ENCODE measurements at regions not wholly inside any gene's neighbourhood (a gene's known extent, or its start where the extent isn't known, plus 50 kb on each side); places are given as distances from the start of the nearest gene placed in this dataset.

- no peaks in the 10 kb centered on the region for H3K79me2 ChIP-seq (replicated peaks; ENCODE audit: insufficient read depth)
- H3K4me3 Mint-ChIP-seq = no peak overlapping the region
- no peaks in the 10 kb centered on the region for H3K36me3 ChIP-seq (ENCODE audit: insufficient read depth)
- no peaks in the 10 kb centered on the region for H3K4me1 Mint-ChIP-seq
- no peaks in the 10 kb centered on the region for H3K27me3 Mint-ChIP-seq (ENCODE audit: insufficient read depth, low read depth, poor library complexity)
- H3K27ac Mint-ChIP-seq = no peak overlapping the region
- H3K9me2 ChIP-seq (ENCODE audit: insufficient read depth) = no peaks in the 10 kb centered on the region
- peak in 1 of 2 experiments; percentile 31; a peak in 2 of 4 replicates for TF ChIP-seq CTCF (conservative IDR thresholded peaks at IDR 0.05; ENCODE audit: low read depth in 2 of 2)
- no peak for TF ChIP-seq NANOG (IDR thresholded peaks at IDR 0.05; ENCODE audit: borderline replicate concordance)
- H3K4me2 ChIP-seq = no peak overlapping the region
- ATAC-seq (no peak), DNase-seq (ENCODE audit: low spot score) (peak; percentile 23)
- H3K36me3 Mint-ChIP-seq (ENCODE audit: low read depth) = no peaks in the 10 kb centered on the region
- H3K27me3 ChIP-seq (ENCODE audit: insufficient read depth) = no peaks in the 10 kb centered on the region
- no peaks in the 10 kb centered on the region for H4K20me1 ChIP-seq (replicated peaks; ENCODE audit: insufficient read depth)
- no peaks in the 10 kb centered on the region for H3K4me1 ChIP-seq (ENCODE audit: insufficient read depth)
- H3K27ac ChIP-seq (ENCODE audit: low read depth) = no peak overlapping the region
- H2AFZ ChIP-seq = no peak overlapping the region
- H3K4me3 ChIP-seq = no peak overlapping the region
- no peaks in the 10 kb centered on the region for H3F3A ChIP-seq (replicated peaks; ENCODE audit: low read depth)
- no peaks in the 10 kb centered on the region for H3K9me3 Mint-ChIP-seq
Measured at GRCh38 chr3:34969513-34969912, 669.8 kb upstream of the ARPP21 start.

- Histone ChIP-seq H3K9me2 (ENCODE audit: insufficient read depth) (no peaks in the 10 kb centered on the region), H4K20me1 (replicated peaks; ENCODE audit: insufficient read depth) (no peaks in the 10 kb centered on the region), H3K27me3 (ENCODE audit: insufficient read depth) (no peaks in the 10 kb centered on the region), H3K4me2 (no peak overlapping the region), H2AFZ (no peak overlapping the region), H3K79me2 (replicated peaks; ENCODE audit: insufficient read depth) (no peaks in the 10 kb centered on the region), H3F3A (replicated peaks; ENCODE audit: low read depth) (no peaks in the 10 kb centered on the region), H3K36me3 (ENCODE audit: insufficient read depth) (no peaks in the 10 kb centered on the region), H3K4me1 (ENCODE audit: insufficient read depth) (no peaks in the 10 kb centered on the region), H3K4me3 (no peak overlapping the region), H3K27ac (ENCODE audit: low read depth) (no peak overlapping the region)
- Mint-ChIP-seq H3K4me3 (no peak overlapping the region), H3K27ac (no peak overlapping the region), H3K9me3 (peaks cover 16% of the 10 kb centered on the region), H3K27me3 (ENCODE audit: insufficient read depth, low read depth, poor library complexity) (no peaks in the 10 kb centered on the region), H3K36me3 (ENCODE audit: low read depth) (peaks cover 6% of the 10 kb centered on the region; the same call in 1 of the 3 replicates), H3K4me1 (no peaks in the 10 kb centered on the region)
- TF ChIP-seq CREB1 (CRISPR knock-in tag; IDR thresholded peaks at IDR 0.05; ENCODE audit: low read depth) (no peak), STAT1 (IDR thresholded peaks at IDR 0.05; ENCODE audit: unreplicated experiment) (no peak), EZH2phosphoT487 (IDR thresholded peaks at IDR 0.05; ENCODE audit: unreplicated experiment) (no peak), JUNB (IDR thresholded peaks at IDR 0.05; ENCODE audit: unreplicated experiment) (no peak)
- DNase-seq (ENCODE audit: low spot score) = no peak
- ATAC-seq = no peak
Measured at GRCh38 chr3:34972481-34972880, 666.8 kb upstream of the ARPP21 start.

GRCh38 chr3:34973586-34973985, 665.7 kb upstream of the ARPP21 start:
- no peak overlapping the region for H3K27ac Mint-ChIP-seq
- no peak for DNase-seq (ENCODE audit: low spot score)
- Histone ChIP-seq H3K79me2 (replicated peaks; ENCODE audit: insufficient read depth) (no peaks in the 10 kb centered on the region), H3F3A (replicated peaks; ENCODE audit: low read depth) (no peaks in the 10 kb centered on the region), H3K27me3 (ENCODE audit: insufficient read depth) (no peaks in the 10 kb centered on the region), H3K4me2 (no peak overlapping the region), H4K20me1 (replicated peaks; ENCODE audit: insufficient read depth) (no peaks in the 10 kb centered on the region), H3K36me3 (ENCODE audit: insufficient read depth) (no peaks in the 10 kb centered on the region), H3K27ac (ENCODE audit: low read depth) (no peak overlapping the region), H3K4me3 (no peak overlapping the region), H3K9me2 (ENCODE audit: insufficient read depth) (no peaks in the 10 kb centered on the region), H3K4me1 (ENCODE audit: insufficient read depth) (no peaks in the 10 kb centered on the region), H2AFZ (no peak overlapping the region)
- no peaks in the 10 kb centered on the region for H3K27me3 Mint-ChIP-seq (ENCODE audit: insufficient read depth, low read depth, poor library complexity)
- peaks cover 20% of the 10 kb centered on the region for H3K9me3 Mint-ChIP-seq
- no peak for ATAC-seq
- peaks cover 9% of the 10 kb centered on the region; the same call in 2 of the 3 replicates for H3K36me3 Mint-ChIP-seq (ENCODE audit: low read depth)
- no peak overlapping the region for H3K4me3 Mint-ChIP-seq
- no peaks in the 10 kb centered on the region for H3K4me1 Mint-ChIP-seq
- TF ChIP-seq ZNF462 (CRISPR knock-in tag; IDR thresholded peaks at IDR 0.05) (no peak), CREB1 (CRISPR knock-in tag; IDR thresholded peaks at IDR 0.05; ENCODE audit: low read depth) (no peak), ZNF114 (CRISPR knock-in tag; IDR thresholded peaks at IDR 0.05) (no peak), EZH2 (IDR thresholded peaks at IDR 0.05; ENCODE audit: low read depth, unreplicated experiment) (no peak), POLR2AphosphoS5 (IDR thresholded peaks at IDR 0.05; ENCODE audit: low read depth) (no peak)

Measured in GM23338 (cell line).